Loucy (cell line): ENCODE measurements at regions not wholly inside any gene's neighbourhood (a gene's known extent, or its start where the extent isn't known, plus 50 kb on each side); places are given as distances from the start of the nearest gene placed in this dataset.
"Not testable (repeated sequence)": the region's sequence is repeated elsewhere in the genome, so short reads cannot be mapped to it uniquely, and the experiment has no call there.

ENCODE experiments used
- EZH2phosphoT487 ChIP-seq: fragments of 200-600 bp; IDR thresholded peaks from 2 replicates; pipeline ENCODE4 v1.6.1; 2018; ENCODE audit warnings: antibody characterized with exemption, mild to moderate bottlenecking, moderate library complexity, borderline replicate concordance
- TF ChIP-seq, protein P1 (sequence below): fragments of 200-600 bp; sonication (generic); conservative IDR thresholded peaks from 2 replicates; pipeline ENCODE4 v1.5.1; 2014; ENCODE audit warnings: mild to moderate bottlenecking, antibody characterized with exemption, low read length

- TF ChIP-seq, protein P1, sequence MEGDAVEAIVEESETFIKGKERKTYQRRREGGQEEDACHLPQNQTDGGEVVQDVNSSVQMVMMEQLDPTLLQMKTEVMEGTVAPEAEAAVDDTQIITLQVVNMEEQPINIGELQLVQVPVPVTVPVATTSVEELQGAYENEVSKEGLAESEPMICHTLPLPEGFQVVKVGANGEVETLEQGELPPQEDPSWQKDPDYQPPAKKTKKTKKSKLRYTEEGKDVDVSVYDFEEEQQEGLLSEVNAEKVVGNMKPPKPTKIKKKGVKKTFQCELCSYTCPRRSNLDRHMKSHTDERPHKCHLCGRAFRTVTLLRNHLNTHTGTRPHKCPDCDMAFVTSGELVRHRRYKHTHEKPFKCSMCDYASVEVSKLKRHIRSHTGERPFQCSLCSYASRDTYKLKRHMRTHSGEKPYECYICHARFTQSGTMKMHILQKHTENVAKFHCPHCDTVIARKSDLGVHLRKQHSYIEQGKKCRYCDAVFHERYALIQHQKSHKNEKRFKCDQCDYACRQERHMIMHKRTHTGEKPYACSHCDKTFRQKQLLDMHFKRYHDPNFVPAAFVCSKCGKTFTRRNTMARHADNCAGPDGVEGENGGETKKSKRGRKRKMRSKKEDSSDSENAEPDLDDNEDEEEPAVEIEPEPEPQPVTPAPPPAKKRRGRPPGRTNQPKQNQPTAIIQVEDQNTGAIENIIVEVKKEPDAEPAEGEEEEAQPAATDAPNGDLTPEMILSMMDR, result not testable (repeated sequence)
- TF ChIP-seq EZH2phosphoT487, result not testable (repeated sequence)
These were observed 1664.7 kb downstream of the BRINP3 start for GRCh38 chr1:188812836-188813573.
